Neural cell (in vitro differentiated cells): ENCODE measurements at regions not wholly inside any gene's neighbourhood (a gene's known extent, or its start where the extent isn't known, plus 50 kb on each side); places are given as distances from the start of the nearest gene placed in this dataset.

Experiments used
- H2AFZ ChIP-seq: fragments of 200-600, 300-800 bp; sonication (generic), shearing (Covaris generic); 2 replicates; pipeline ENCODE4 v1.6.0; 2014; ENCODE audit warnings: low read depth, mild to moderate bottlenecking, antibody characterized with exemption, low read length, moderate library complexity
- H3F3A ChIP-seq: fragments of 200-600 bp; shearing (Covaris generic); 2 replicates; pipeline ENCODE4 v1.6.1; 2016; ENCODE audit warnings: mild to moderate bottlenecking, moderate library complexity, mixed read lengths, antibody characterized with exemption, low read length; ENCODE audit not compliant: insufficient read depth, poor library complexity, severe bottlenecking
- H3K27ac ChIP-seq: fragments of 200-600, 300-800 bp; sonication (generic), shearing (Covaris generic); 2 replicates; pipeline ENCODE4 v1.5.1; 2014; ENCODE audit warnings: mild to moderate bottlenecking, low read length, moderate library complexity
- H3K27me3 ChIP-seq: fragments of 300-800, 200-600 bp; sonication (generic), shearing (Covaris generic); 2 replicates; pipeline ENCODE4 v1.6.0; 2014; ENCODE audit warnings: mild to moderate bottlenecking, low read depth, low read length, moderate library complexity; ENCODE audit not compliant: insufficient read depth
- H3K36me3 ChIP-seq: fragments of 300-800, 200-600 bp; sonication (generic), shearing (Covaris generic); 2 replicates; pipeline ENCODE4 v1.5.1; 2014; ENCODE audit warnings: mild to moderate bottlenecking, antibody characterized with exemption, low read length, moderate library complexity; ENCODE audit not compliant: insufficient read depth
- H3K4me2 ChIP-seq: fragments of 300-800, 200-600 bp; sonication (generic), shearing (Covaris generic); 2 replicates; pipeline ENCODE4 v1.6.0; 2014; ENCODE audit warnings: mild to moderate bottlenecking, low read length
- H3K4me3 ChIP-seq: fragments of 300-800, 200-600 bp; sonication (generic), shearing (Covaris generic); 2 replicates; pipeline ENCODE4 v1.5.1; 2014; ENCODE audit warnings: mild to moderate bottlenecking, low read length, moderate library complexity
- H3K79me2 ChIP-seq: fragments of 200-600 bp; shearing (Covaris generic); replicated peaks from 2 replicates; pipeline ENCODE4 v1.6.0; 2014; ENCODE audit warnings: mild to moderate bottlenecking, low read length, moderate library complexity; ENCODE audit not compliant: insufficient read depth
- H3K9ac ChIP-seq: fragments of 300-800, 200-600 bp; sonication (generic), shearing (Covaris generic); 2 replicates; pipeline ENCODE4 v1.6.1; 2016; ENCODE audit warnings: mild to moderate bottlenecking, low read length, mixed read lengths
- H3K9me2 ChIP-seq: fragments of 200-600 bp; shearing (Covaris generic); 2 replicates; pipeline ENCODE4 v1.6.1; 2016; ENCODE audit warnings: mild to moderate bottlenecking, low read length, mixed read lengths; ENCODE audit not compliant: insufficient read depth
- H3K9me3 ChIP-seq: fragments of 200-600, 300-800 bp; sonication (generic), shearing (Covaris generic); 2 replicates; pipeline ENCODE4 v1.6.1; 2016; ENCODE audit warnings: mild to moderate bottlenecking, mixed run types, low read length, moderate library complexity, mixed read lengths
- H4K20me1 ChIP-seq: fragments of 200-600 bp; shearing (Covaris generic); 2 replicates; pipeline ENCODE4 v1.6.1; 2016; ENCODE audit warnings: mild to moderate bottlenecking, mixed run types; ENCODE audit not compliant: insufficient read depth
- EP300 ChIP-seq: fragments of 450-650 bp; conservative IDR thresholded peaks from 2 replicates; pipeline ENCODE4 v1.6.1; 2014; ENCODE audit warnings: antibody characterized with exemption, mild to moderate bottlenecking, moderate library complexity; ENCODE audit not compliant: poor library complexity, severe bottlenecking
- EZH2 ChIP-seq: fragments of 200-600, 300-800 bp; shearing (Covaris generic), sonication (generic); IDR thresholded peaks from 2 replicates; pipeline ENCODE4 v1.6.1; 2014; ENCODE audit warnings: antibody characterized with exemption, low read length, borderline replicate concordance, mild to moderate bottlenecking; ENCODE audit not compliant: insufficient read depth, poor library complexity, severe bottlenecking
- MXI1 ChIP-seq: fragments of 450-650 bp; conservative IDR thresholded peaks from 2 replicates; pipeline ENCODE4 v1.6.1; 2014; ENCODE audit warnings: antibody characterized with exemption, mild to moderate bottlenecking; ENCODE audit not compliant: poor library complexity, severe bottlenecking
- POLR2AphosphoS5 ChIP-seq: IDR thresholded peaks from 2 replicates; pipeline ENCODE4 v1.6.1; 2012
- RAD21 ChIP-seq: fragments of 450-650 bp; conservative IDR thresholded peaks from 2 replicates; pipeline ENCODE4 v1.6.1; 2014; ENCODE audit warnings: antibody characterized with exemption, mild to moderate bottlenecking, moderate library complexity
- SMC3 ChIP-seq: fragments of 450-650 bp; conservative IDR thresholded peaks from 2 replicates; pipeline ENCODE4 v1.6.1; 2014; ENCODE audit warnings: antibody characterized with exemption, mild to moderate bottlenecking, moderate library complexity; ENCODE audit not compliant: poor library complexity
- TAF1 ChIP-seq: IDR thresholded peaks from 2 replicates; pipeline ENCODE4 v1.6.1; 2012; ENCODE audit warnings: low read depth
- TF ChIP-seq, protein P1 (sequence below): IDR thresholded peaks from 2 replicates; pipeline ENCODE4 v1.6.1; 2012; ENCODE audit warnings: borderline replicate concordance
- TF ChIP-seq, protein P2 (sequence below): fragments of 450-650 bp; IDR thresholded peaks from 2 replicates; pipeline ENCODE4 v1.5.1; 2014; ENCODE audit warnings: antibody characterized with exemption, mild to moderate bottlenecking, moderate library complexity; ENCODE audit not compliant: poor library complexity, severe bottlenecking

- Histone ChIP-seq H3K4me2 (no peak overlapping the region), H4K20me1 (no peaks in the 10 kb centered on the region), H3K9ac (no peak overlapping the region), H3K27me3 (no peaks in the 10 kb centered on the region), H3K79me2 (no peaks in the 10 kb centered on the region), H2AFZ (no peak overlapping the region), H3K36me3 (no peaks in the 10 kb centered on the region), H3F3A (no peaks in the 10 kb centered on the region), H3K27ac (no peak overlapping the region), H3K9me2 (no peaks in the 10 kb centered on the region), H3K9me3 (no peaks in the 10 kb centered on the region), H3K4me3 (no peak overlapping the region)
- TF ChIP-seq EP300, result no peak
- no peak for TF ChIP-seq POLR2AphosphoS5
- TF ChIP-seq RAD21, result no peak
- no peak for TF ChIP-seq SMC3
- TF ChIP-seq, protein P1, sequence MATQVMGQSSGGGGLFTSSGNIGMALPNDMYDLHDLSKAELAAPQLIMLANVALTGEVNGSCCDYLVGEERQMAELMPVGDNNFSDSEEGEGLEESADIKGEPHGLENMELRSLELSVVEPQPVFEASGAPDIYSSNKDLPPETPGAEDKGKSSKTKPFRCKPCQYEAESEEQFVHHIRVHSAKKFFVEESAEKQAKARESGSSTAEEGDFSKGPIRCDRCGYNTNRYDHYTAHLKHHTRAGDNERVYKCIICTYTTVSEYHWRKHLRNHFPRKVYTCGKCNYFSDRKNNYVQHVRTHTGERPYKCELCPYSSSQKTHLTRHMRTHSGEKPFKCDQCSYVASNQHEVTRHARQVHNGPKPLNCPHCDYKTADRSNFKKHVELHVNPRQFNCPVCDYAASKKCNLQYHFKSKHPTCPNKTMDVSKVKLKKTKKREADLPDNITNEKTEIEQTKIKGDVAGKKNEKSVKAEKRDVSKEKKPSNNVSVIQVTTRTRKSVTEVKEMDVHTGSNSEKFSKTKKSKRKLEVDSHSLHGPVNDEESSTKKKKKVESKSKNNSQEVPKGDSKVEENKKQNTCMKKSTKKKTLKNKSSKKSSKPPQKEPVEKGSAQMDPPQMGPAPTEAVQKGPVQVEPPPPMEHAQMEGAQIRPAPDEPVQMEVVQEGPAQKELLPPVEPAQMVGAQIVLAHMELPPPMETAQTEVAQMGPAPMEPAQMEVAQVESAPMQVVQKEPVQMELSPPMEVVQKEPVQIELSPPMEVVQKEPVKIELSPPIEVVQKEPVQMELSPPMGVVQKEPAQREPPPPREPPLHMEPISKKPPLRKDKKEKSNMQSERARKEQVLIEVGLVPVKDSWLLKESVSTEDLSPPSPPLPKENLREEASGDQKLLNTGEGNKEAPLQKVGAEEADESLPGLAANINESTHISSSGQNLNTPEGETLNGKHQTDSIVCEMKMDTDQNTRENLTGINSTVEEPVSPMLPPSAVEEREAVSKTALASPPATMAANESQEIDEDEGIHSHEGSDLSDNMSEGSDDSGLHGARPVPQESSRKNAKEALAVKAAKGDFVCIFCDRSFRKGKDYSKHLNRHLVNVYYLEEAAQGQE, result no peak
- TF ChIP-seq MXI1, result no peak
- TF ChIP-seq, protein P2, sequence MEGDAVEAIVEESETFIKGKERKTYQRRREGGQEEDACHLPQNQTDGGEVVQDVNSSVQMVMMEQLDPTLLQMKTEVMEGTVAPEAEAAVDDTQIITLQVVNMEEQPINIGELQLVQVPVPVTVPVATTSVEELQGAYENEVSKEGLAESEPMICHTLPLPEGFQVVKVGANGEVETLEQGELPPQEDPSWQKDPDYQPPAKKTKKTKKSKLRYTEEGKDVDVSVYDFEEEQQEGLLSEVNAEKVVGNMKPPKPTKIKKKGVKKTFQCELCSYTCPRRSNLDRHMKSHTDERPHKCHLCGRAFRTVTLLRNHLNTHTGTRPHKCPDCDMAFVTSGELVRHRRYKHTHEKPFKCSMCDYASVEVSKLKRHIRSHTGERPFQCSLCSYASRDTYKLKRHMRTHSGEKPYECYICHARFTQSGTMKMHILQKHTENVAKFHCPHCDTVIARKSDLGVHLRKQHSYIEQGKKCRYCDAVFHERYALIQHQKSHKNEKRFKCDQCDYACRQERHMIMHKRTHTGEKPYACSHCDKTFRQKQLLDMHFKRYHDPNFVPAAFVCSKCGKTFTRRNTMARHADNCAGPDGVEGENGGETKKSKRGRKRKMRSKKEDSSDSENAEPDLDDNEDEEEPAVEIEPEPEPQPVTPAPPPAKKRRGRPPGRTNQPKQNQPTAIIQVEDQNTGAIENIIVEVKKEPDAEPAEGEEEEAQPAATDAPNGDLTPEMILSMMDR, result no peak
- TF ChIP-seq EZH2, result no peak
- TF ChIP-seq TAF1, result no peak
Observed at GRCh38 chr2:10966056-10966455, 54.3 kb downstream of the KCNF1 start.

DNA sequence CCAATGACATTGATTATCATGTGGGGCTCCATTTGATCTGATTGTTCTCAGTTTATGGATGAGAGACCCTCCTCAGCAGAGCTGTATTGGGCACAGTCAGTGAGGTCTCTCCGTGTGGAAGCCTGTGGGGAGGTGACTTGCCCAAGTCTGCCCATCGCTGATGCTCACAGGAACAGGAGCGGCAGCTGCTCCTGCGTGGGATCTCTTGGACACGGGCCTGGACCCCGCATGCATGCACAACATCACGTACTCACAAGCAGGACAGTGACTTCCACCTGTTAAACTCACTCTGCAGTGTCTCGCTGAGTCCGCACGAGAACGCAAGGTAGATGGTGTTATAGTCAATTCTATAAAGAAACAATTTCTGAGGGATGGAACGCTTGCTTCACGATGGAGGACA is 55.0 kb downstream of the KCNF1 start:
- Histone ChIP-seq H2AFZ (no peak overlapping the region), H3K27me3 (no peaks in the 10 kb centered on the region), H3K4me2 (no peak overlapping the region), H3F3A (no peaks in the 10 kb centered on the region), H3K79me2 (no peaks in the 10 kb centered on the region), H3K27ac (no peak overlapping the region), H3K9me2 (no peaks in the 10 kb centered on the region), H3K9me3 (no peaks in the 10 kb centered on the region), H3K36me3 (no peaks in the 10 kb centered on the region), H4K20me1 (no peaks in the 10 kb centered on the region), H3K9ac (no peak overlapping the region), H3K4me3 (no peak overlapping the region)
- TF ChIP-seq EP300, result no peak
- TF ChIP-seq MXI1, result no peak
- TF ChIP-seq, protein P2, result no peak
- TF ChIP-seq RAD21, result no peak
- TF ChIP-seq TAF1, result no peak
- TF ChIP-seq SMC3, result no peak
- TF ChIP-seq, protein P1, result no peak
- no peak for TF ChIP-seq EZH2
- no peak for TF ChIP-seq POLR2AphosphoS5
